Pulmonary artery endothelial cell (primary cell): ENCODE measurements at regions not wholly inside any gene's neighbourhood (a gene's known extent, or its start where the extent isn't known, plus 50 kb on each side); places are given as distances from the start of the nearest gene placed in this dataset.
"Not testable (repeated sequence)": the region's sequence is repeated elsewhere in the genome, so short reads cannot be mapped to it uniquely, and the experiment has no call there.

ENCODE experiments used
- DNase-seq: peaks from one replicate; pipeline ENCODE4 v3.0.0-alpha.2; 2011; ENCODE audit warnings: low read depth, low spot score

DNA sequence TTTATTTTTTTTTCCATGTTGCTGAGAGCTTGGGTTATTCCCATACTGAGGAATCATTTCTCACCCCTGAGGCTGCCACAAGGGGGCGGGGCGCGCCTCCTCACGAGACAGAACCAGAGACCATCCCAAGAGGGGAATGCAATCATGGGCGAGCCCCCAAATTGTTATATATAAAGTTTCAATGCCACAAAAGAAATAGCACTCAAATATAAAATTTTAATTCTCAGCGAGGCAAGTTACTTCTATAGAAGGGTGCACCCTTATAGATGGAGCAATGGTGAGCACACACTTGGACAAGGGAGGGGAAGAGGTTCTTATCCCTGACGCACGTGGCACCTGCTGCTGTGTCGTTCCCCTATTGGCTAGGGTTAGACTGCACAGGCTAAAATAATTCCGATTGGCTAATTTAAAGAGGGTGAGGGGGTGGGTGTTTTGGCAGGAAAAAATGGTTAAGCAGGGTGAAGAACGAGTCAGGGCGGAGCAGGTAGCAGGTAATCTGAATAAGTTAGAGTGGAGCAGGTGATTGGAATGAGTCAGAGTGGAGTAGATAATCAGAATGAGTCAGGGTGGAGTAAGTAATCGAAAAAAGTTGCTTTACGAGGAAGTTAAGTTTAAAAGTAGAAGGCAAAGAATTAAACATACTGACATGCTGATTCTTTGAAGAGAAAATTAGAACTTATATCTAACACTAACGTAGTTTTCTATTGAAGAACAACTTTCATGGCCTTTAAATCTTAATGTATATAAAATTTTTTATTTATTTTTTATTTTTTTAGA is 177.5 kb downstream of the MTCL1 start:
- DNase-seq = no peak

- no peak for DNase-seq
Measured at GRCh38 chr18:8883409-8883668, 178.0 kb downstream of the MTCL1 start.

- not testable (repeated sequence) for DNase-seq
Measured at GRCh38 chr18:8887877-8888276, 182.5 kb downstream of the MTCL1 start.

GRCh38 chr18:8889489-8889888 is 184.1 kb downstream of the MTCL1 start:
- DNase-seq = no peak

DNA sequence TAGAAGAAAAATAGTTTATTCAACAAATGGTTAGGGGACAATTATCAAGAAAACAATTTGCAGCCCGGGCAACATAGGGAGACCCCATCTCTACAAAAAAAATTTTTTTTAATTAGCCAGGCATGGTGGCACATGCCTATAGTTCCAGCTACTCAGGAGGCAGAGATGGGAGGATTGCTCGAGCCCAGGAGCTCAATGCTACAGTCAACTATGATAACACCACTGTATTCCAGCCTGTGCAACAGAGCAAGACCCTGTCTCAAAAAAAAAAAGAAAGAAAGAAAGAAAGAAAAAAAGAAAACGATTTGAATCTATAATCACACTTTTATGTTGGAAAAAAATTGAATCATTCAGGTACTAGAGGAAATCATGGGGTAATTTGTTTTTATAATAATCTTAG is 185.1 kb downstream of the MTCL1 start:
- not testable (repeated sequence) for DNase-seq

DNA sequence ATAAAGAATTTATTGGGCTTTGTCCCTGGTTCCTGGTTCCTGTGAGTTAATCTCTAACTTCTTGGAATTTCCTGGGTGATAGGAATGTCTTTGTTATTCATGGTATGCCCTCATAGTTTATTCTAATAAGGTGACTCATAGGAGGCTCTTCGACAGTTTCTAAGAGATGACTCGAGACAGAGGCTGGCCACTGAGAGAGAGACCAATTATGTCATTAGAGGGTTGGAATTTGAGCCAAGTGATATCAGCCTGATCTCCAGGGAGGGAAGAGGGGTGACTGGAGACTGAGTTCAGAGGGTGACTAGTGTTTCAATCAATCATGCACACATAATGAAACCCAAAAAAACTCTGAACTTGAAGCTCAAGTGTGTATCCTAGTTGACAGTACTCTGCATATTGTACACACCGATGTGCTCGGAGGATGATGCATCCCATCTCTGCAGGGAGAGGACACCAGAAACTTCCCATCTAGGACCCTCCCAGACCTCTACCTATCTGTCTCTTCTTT is 185.7 kb downstream of the MTCL1 start:
- DNase-seq = peak; percentile 22

DNA sequence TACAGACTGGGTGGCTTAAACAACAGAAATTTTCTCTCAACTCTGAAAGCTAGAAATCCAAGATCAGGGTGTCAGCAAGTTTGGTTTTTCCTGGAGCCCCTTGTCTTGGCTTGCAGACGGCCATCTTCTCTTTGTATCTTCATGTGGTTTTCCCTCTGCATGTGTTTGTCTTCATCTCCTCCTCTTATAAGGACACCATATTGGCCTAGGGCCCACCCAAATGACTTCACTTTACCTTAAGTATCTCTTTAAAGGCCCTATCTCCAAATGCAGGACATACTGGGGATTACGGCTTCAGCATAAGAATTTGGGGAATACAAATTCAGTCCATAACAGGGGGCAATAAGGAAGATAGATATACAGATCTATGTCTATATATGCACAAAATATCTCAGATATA is 187.9 kb downstream of the MTCL1 start:
- DNase-seq = no peak

GRCh38 chr18:8893628-8894231 is 188.4 kb downstream of the MTCL1 start:
- DNase-seq = no peak

DNA sequence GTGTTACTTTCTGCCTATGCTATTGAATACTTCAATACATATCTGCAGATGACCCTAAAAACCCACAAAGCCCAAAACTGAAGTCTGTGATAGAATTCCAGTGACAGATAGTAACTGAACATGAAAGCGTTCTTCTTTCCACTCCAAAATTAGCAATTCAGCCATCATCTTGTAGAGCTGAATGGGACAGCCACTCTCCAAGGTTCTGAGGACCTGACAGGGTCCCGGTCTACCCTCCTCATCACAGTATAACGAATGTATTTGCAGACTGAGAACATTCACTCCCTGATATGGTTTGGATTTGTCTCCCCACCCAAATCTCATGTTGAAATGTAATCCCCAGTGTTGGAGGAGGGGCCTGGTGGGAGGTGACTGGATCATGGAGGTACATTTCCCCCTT is 189.5 kb downstream of the MTCL1 start:
- DNase-seq = no peak

- DNase-seq = no peak
Measured at GRCh38 chr18:8895341-8895740, 190.0 kb downstream of the MTCL1 start.

DNA sequence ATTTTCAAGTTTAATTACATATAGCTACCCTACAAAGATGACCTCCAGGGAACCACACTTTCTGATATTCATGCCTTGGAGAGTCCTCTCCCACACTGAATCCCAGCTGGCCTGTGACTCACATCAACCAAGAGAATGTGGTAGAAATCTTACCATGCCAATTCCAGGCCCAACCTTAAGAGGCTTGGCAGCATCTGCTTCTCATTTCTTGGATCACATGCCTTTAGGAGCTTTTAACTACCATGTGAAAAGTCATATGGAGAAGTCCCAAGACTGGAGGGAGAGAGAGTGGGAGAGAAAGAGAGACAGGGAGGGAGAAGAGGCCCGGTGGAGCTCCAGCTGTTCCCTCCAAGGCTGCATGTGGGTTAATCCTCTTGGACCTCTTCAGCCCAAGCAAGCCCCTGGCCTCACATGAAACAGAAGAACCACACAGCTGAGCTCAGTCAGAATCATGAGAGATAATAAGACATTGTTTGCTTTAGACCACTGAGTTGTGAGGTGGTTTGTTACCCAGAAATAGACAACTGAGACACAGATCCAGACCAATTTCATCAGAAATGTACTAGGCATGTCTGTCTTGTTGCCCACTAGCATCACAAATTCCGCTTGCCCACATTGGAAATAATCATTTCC is 190.7 kb downstream of the MTCL1 start:
- no peak for DNase-seq

GRCh38 chr18:8899000-8899399 is 193.6 kb downstream of the MTCL1 start:
- DNase-seq = no peak

GRCh38 chr18:8900552-8900951 is 195.2 kb downstream of the MTCL1 start:
- DNase-seq = no peak

GRCh38 chr18:8901019-8901418 is 195.7 kb downstream of the MTCL1 start:
- DNase-seq = no peak

DNA sequence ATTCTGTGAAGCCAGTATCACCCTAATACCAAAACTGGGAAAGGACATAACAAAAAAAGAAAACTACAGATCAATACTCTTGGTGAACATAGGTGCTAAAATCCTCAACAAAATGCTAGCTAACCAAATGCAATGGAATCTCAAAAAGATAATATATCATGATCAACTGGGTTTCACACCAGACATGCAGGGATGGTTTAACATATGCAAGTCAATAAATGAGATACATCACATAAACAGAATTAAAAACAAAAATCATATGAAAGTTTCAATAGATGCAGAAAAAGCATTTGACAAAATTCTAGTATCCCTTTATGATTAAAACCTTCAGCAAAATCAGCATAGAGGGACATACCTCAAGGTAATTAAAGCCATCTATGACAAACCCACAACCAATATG is 198.2 kb upstream of the NDUFV2 start:
- DNase-seq = no peak

GRCh38 chr18:8908792-8909510 is 193.5 kb upstream of the NDUFV2 start:
- DNase-seq = no peak

- no peak for DNase-seq
Measured at GRCh38 chr18:8910186-8910822, 192.2 kb upstream of the NDUFV2 start.

GRCh38 chr18:8910843-8911242 is 191.7 kb upstream of the NDUFV2 start:
- DNase-seq = no peak

DNA sequence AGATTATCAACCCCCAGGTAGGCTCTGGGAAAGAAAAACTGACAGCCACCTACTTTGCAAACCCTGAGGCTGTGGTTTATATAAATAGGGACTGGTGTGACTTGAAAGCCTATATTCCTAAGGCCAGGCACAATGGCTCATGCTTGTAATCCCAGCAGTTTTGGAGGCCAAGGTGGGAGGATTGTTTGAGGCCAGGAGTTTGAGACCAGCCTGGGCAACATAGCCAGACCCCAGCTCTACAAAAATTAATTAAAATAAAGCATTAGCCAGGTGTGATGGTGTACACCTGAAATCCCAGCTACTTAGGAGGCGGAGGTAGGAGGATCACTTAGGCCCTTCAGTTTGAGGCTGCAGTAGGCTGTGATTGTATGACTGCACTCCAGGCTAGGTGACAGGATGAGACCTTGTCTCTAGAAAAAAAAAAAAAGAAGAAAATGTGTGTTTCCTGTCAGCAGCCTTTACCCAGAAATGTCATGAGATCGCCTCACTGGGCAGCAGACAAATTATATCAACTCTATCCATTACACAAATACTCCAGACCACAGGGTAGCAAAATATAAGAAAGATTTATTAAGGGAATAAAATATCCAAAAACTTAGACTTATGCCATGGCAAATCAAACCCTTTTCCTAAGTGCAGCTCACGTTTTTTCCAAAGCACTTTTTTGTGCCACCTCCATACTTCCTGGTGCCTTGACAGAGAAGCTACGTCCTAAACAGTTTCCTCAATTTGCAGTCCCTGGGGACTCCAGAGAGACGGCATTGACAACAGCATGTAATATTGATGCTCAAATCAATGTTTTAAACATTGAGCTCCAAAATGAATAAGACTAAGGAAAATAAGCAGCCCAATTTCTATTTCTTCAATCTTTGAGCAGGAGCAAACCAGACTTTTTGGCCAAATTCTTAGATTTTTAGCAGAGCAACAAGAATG is 190.8 kb upstream of the NDUFV2 start:
- no peak for DNase-seq
